K562 (cell line): ENCODE measurements at regions not wholly inside any gene's neighbourhood (a gene's known extent, or its start where the extent isn't known, plus 50 kb on each side); places are given as distances from the start of the nearest gene placed in this dataset.

Source experiments
- ELF4 ChIP-seq: fragments of 450-650 bp; formaldehyde crosslinking; IDR thresholded peaks from 2 replicates; pipeline ENCODE4 v1.4.0; 2022; ENCODE audit warnings: missing genetic modification characterization
- FOXP1 ChIP-seq: sonication (generic); formaldehyde crosslinking; IDR thresholded peaks from 2 replicates; pipeline ENCODE4 v1.8.0; 2022; ENCODE audit warnings: mild to moderate bottlenecking, missing genetic modification reagents
- GMEB1 ChIP-seq: fragments of 250-450 bp; sonication (Bioruptor Pico); IDR thresholded peaks from 2 replicates; pipeline ENCODE4 v1.4.0; 2020; ENCODE audit warnings: mild to moderate bottlenecking
- GTF2F1 ChIP-seq: IDR thresholded peaks from 2 replicates; pipeline ENCODE4 v1.6.1; 2011; ENCODE audit warnings: low read depth, low read length, improper control_type of control experiment
- KDM1A ChIP-seq, 2 experiments: fragments of 450-650 bp; IDR thresholded peaks; 2 replicates each; pipeline ENCODE4 v1.6.1; 2016; ENCODE audit warnings: mild to moderate bottlenecking in 2 of 2
- MAFF ChIP-seq: IDR thresholded peaks from 2 replicates; pipeline ENCODE4 v1.6.1; 2012; ENCODE audit warnings: low read length, improper control_type of control experiment
- SIN3B ChIP-seq: fragments of 450-650 bp; IDR thresholded peaks from 2 replicates; pipeline ENCODE4 v1.6.1; 2017; ENCODE audit warnings: low read depth, mild to moderate bottlenecking, moderate library complexity
- SRSF1 ChIP-seq: fragments of 200-400 bp; formaldehyde crosslinking; IDR thresholded peaks from 2 replicates; pipeline ENCODE4 v1.6.1; 2017; ENCODE audit warnings: mild to moderate bottlenecking, low read depth, low read length, moderate library complexity
- YY1 ChIP-seq, 3 experiments: IDR thresholded peaks; 2 replicates each; pipeline ENCODE4 v1.6.1; 2011; ENCODE audit warnings: low read length in 2 of 3, mild to moderate bottlenecking in 2 of 3, moderate library complexity in 2 of 3, borderline replicate concordance in 1 of 3, control low read depth in 1 of 3, low read depth in 1 of 3; ENCODE audit not compliant: insufficient read depth in 3 of 3, insufficient replicate concordance in 2 of 3, control insufficient read depth in 1 of 3, insufficient read length in 1 of 3; ENCODE audit errors: extremely low read depth in 1 of 3
- ZBTB33 ChIP-seq: sonication (generic); formaldehyde crosslinking; IDR thresholded peaks from 2 replicates; pipeline ENCODE4 v1.8.1; 2023; ENCODE audit warnings: mild to moderate bottlenecking, missing genetic modification reagents
- ZC3H8 ChIP-seq: fragments of 450-650 bp; IDR thresholded peaks from 2 replicates; pipeline ENCODE4 v1.6.1; 2017
- ZNF639 ChIP-seq, 2 experiments: fragments of 200-800 bp in 1 of 2; sonication (Bioruptor generic) in 1 of 2; sonication (generic) in 1 of 2; formaldehyde crosslinking in 1 of 2; IDR thresholded peaks in 1 of 2; conservative IDR thresholded peaks in 1 of 2; 2 replicates each; pipeline versions ENCODE4 v1.5.0 to v1.6.1; 2016 to 2020; ENCODE audit warnings: missing compliant biosample characterization in 1 of 2, missing genetic modification characterization in 1 of 2, missing genetic modification reagents in 1 of 2
- ZNF717 ChIP-seq: fragments of 250-450 bp; sonication (Bioruptor Pico); IDR thresholded peaks from 2 replicates; pipeline ENCODE4 v1.5.0; 2021

GRCh38 chr4:60389633-60390032, 810.5 kb upstream of the ADGRL3 start (continued):
- TF ChIP-seq ZBTB33 (CRISPR knock-in tag): no peak
- no peak for TF ChIP-seq MAFF
- no peak for TF ChIP-seq SIN3B
- TF ChIP-seq ZC3H8: no peak
- no peak for TF ChIP-seq ZNF639 (CRISPR knock-in tag; conservative IDR thresholded peaks at IDR 0.05 in 1 of 2, IDR thresholded peaks at IDR 0.05 in 1 of 2)
- no peak for TF ChIP-seq GMEB1
- TF ChIP-seq YY1 (IDR thresholded peaks at IDR 0.05; ENCODE audit: borderline replicate concordance in 1 of 3, control insufficient read depth in 1 of 3, extremely low read depth in 1 of 3, insufficient read depth in 3 of 3, insufficient read length in 1 of 3, insufficient replicate concordance in 2 of 3, low read depth in 1 of 3, low read length in 2 of 3): no peak
- no peak for TF ChIP-seq ZNF717 (CRISPR knock-in tag)
- TF ChIP-seq GTF2F1: no peak
- no peak for TF ChIP-seq KDM1A (IDR thresholded peaks at IDR 0.05)
- TF ChIP-seq ELF4 (CRISPR knock-in tag): no peak
- no peak for TF ChIP-seq FOXP1 (CRISPR knock-in tag)
- TF ChIP-seq SRSF1: no peak
